Transverse colon (tissue), 4 donors: ENCODE measurements at regions not wholly inside any gene's neighbourhood (a gene's known extent, or its start where the extent isn't known, plus 50 kb on each side); places are given as distances from the start of the nearest gene placed in this dataset.

Experiments
- DNase-seq: peaks from one replicate; pipeline ENCODE4 v3.0.0-alpha.2; 2019
- H3K27ac ChIP-seq, 4 donors: fragments of 200-600 bp; sonication (generic); 2 replicates each; pipeline ENCODE4 v1.5.1; 2016 to 2018; ENCODE audit warnings: inconsistent platforms in 4 of 4
- H3K27me3 ChIP-seq: fragments of 200-600 bp; sonication (generic); 2 replicates; pipeline ENCODE4 v1.5.1; 2017; ENCODE audit warnings: inconsistent platforms
- H3K36me3 ChIP-seq, 4 donors: fragments of 200-600 bp; sonication (generic); 2 replicates each; pipeline ENCODE4 v1.5.1; 2017 to 2019; ENCODE audit warnings: inconsistent platforms in 4 of 4
- H3K4me1 ChIP-seq, 4 donors: fragments of 200-600 bp; sonication (generic); 2 replicates each; pipeline ENCODE4 v1.5.1; 2017 to 2020; ENCODE audit warnings: inconsistent platforms in 4 of 4
- H3K4me3 ChIP-seq, 4 donors: fragments of 200-600 bp; sonication (generic); 1 replicate in 1 of 4; 2 replicates in 3 of 4; pipeline versions ENCODE4 v1.5.1 to v1.6.1; 2017 to 2019; ENCODE audit warnings: inconsistent platforms in 4 of 4
- H3K9me3 ChIP-seq, 2 donors: fragments of 200-600 bp; sonication (generic); 2 replicates each; pipeline ENCODE4 v1.5.1; 2017 to 2019; ENCODE audit warnings: inconsistent platforms in 2 of 2
- CTCF ChIP-seq, 5 experiments: fragments of 200-600 bp in 3 of 5; fragments of 450-650 bp in 2 of 5; sonication (generic) in 3 of 5; IDR thresholded peaks; 1 replicate in 2 of 5; 2 replicates in 3 of 5; pipeline ENCODE4 v1.5.1; 2016 to 2017; ENCODE audit warnings: antibody characterized with exemption in 5 of 5, inconsistent platforms in 3 of 5, mild to moderate bottlenecking in 2 of 5, moderate library complexity in 1 of 5
- EP300 ChIP-seq: sonication (generic); formaldehyde crosslinking; IDR thresholded peaks from one replicate; pipeline ENCODE4 v1.6.1; 2017; ENCODE audit warnings: antibody characterized with exemption, low read depth
- POLR2A ChIP-seq: fragments of 450-650 bp; IDR thresholded peaks from one replicate; pipeline ENCODE4 v1.6.1; 2016; ENCODE audit warnings: antibody characterized with exemption, mild to moderate bottlenecking, moderate library complexity
- POLR2AphosphoS5 ChIP-seq, 3 donors: sonication (generic); formaldehyde crosslinking; IDR thresholded peaks; one replicate each; pipeline ENCODE4 v1.6.1; 2016; ENCODE audit warnings: antibody characterized with exemption in 3 of 3
- WGBS, 2 donors: methylation state at CpG; one replicate each; pipeline ENCODE4 v1.1.5; 2018; ENCODE audit warnings: low coverage in 1 of 2; 5-methylcytosine and 5-hydroxymethylcytosine counted together
- in situ Hi-C, 4 donors: fragments of 200-750 bp; cut with MboI; loops; one replicate each; pipeline versions ENCODE4 v1.15.0 to v1.15.1; 2017; ENCODE audit warnings: low sequenced_read_pairs in 3 of 4, low pct_ligation_motif_present in 1 of 4, low pct_unique_long_range_greater_than_20kb in 1 of 4
- intact Hi-C: fragments of 100-400 bp; cut with DNase I; formaldehyde crosslinking; loops from one replicate; pipeline ENCODE4 v1.15.1; 2023; ENCODE audit warnings: low total_unique reads

GRCh38 chr6:82651845-82652335 is 288.3 kb downstream of the TPBG start:
- 82 to 86% methylated on average over 5 of the region's 5 CpGs for WGBS, 2 donors
- no peak overlapping the region for H3K27ac ChIP-seq
- no peak overlapping the region for H3K4me3 ChIP-seq
- H3K27me3 ChIP-seq, result no peaks in the 10 kb centered on the region
- H3K9me3 ChIP-seq, result no peaks in the 10 kb centered on the region
- H3K36me3 ChIP-seq, result no peaks in the 10 kb centered on the region
- intact Hi-C loops, result no loop called here
- H3K4me1 ChIP-seq, result no peaks in the 10 kb centered on the region
- no peak for DNase-seq
- in situ Hi-C loops, result no loop called here
- TF ChIP-seq CTCF (IDR thresholded peaks at IDR 0.05) (no peak), EP300 (no peak), POLR2A (no peak), POLR2AphosphoS5 (IDR thresholded peaks at IDR 0.05) (no peak)

- no peaks in the 10 kb centered on the region for H3K4me1 ChIP-seq
- no peak overlapping the region for H3K27ac ChIP-seq
- in situ Hi-C loops, result no loop called here
- H3K27me3 ChIP-seq, result no peaks in the 10 kb centered on the region
- intact Hi-C loops, result no loop called here
- no peaks in the 10 kb centered on the region for H3K36me3 ChIP-seq
- H3K4me3 ChIP-seq, result no peak overlapping the region
- TF ChIP-seq EP300, result no peak
- TF ChIP-seq POLR2A, result no peak
- TF ChIP-seq CTCF (IDR thresholded peaks at IDR 0.05), result no peak
- no peak for TF ChIP-seq POLR2AphosphoS5 (IDR thresholded peaks at IDR 0.05)
- H3K9me3 ChIP-seq, result no peaks in the 10 kb centered on the region
- WGBS, 2 donors, result 88 to 89% methylated on average over 2 of the region's 2 CpGs
- DNase-seq, result no peak
Observed at GRCh38 chr6:82679232-82679631, 315.6 kb downstream of the TPBG start.

GRCh38 chr6:82680192-82680591 is 316.6 kb downstream of the TPBG start:
- H3K9me3 ChIP-seq, result no peaks in the 10 kb centered on the region
- no peaks in the 10 kb centered on the region for H3K36me3 ChIP-seq
- no peaks in the 10 kb centered on the region for H3K4me1 ChIP-seq
- no peak overlapping the region for H3K4me3 ChIP-seq
- no peaks in the 10 kb centered on the region for H3K27me3 ChIP-seq
- DNase-seq, result no peak
- H3K27ac ChIP-seq, result no peak overlapping the region
- no peak for TF ChIP-seq POLR2AphosphoS5 (IDR thresholded peaks at IDR 0.05)
- no peak for TF ChIP-seq EP300
- no peak for TF ChIP-seq POLR2A
- no peak for TF ChIP-seq CTCF (IDR thresholded peaks at IDR 0.05)
- intact Hi-C loops (no loop called here), in situ Hi-C loops (no loop called here)
- 51 to 62% methylated on average over 3 of the region's 3 CpGs for WGBS, 2 donors

GRCh38 chr6:82681119-82681714 is 317.6 kb downstream of the TPBG start:
- WGBS, 2 donors, result 73 to 79% methylated on average over 2 to 3 of the region's 3 CpGs
- Histone ChIP-seq H3K36me3 (no peaks in the 10 kb centered on the region), H3K4me1 (no peaks in the 10 kb centered on the region), H3K27ac (no peak overlapping the region), H3K27me3 (no peaks in the 10 kb centered on the region), H3K9me3 (no peaks in the 10 kb centered on the region), H3K4me3 (no peak overlapping the region)
- no peak for TF ChIP-seq EP300
- no peak for TF ChIP-seq POLR2A
- no peak for TF ChIP-seq CTCF (IDR thresholded peaks at IDR 0.05)
- TF ChIP-seq POLR2AphosphoS5 (IDR thresholded peaks at IDR 0.05), result no peak
- intact Hi-C loops (no loop called here), in situ Hi-C loops (no loop called here)
- no peak for DNase-seq
